K562 (cell line): ENCODE measurements at regions not wholly inside any gene's neighbourhood (a gene's known extent, or its start where the extent isn't known, plus 50 kb on each side); places are given as distances from the start of the nearest gene placed in this dataset.

Source experiments
- CTCF ChIP-seq, 3 experiments: IDR thresholded peaks in 2 of 3; conservative IDR thresholded peaks in 1 of 3; 2 replicates each; pipeline ENCODE4 v1.5.1; 2011 to 2012; ENCODE audit warnings: low read length in 3 of 3, mild to moderate bottlenecking in 3 of 3, control low read depth in 2 of 3, improper control_type of control experiment in 1 of 3, inconsistent platforms in 1 of 3, low read depth in 1 of 3, mixed read lengths in 1 of 3, moderate library complexity in 1 of 3; ENCODE audit not compliant: insufficient read depth in 2 of 3
- ELK1 ChIP-seq: sonication (generic); formaldehyde crosslinking; IDR thresholded peaks from 2 replicates; pipeline ENCODE4 v1.8.1; 2022; ENCODE audit warnings: missing genetic modification reagents
- ESRRA ChIP-seq: fragments of 450-650 bp; IDR thresholded peaks from 2 replicates; pipeline ENCODE4 v1.6.1; 2014; ENCODE audit warnings: low read depth, mild to moderate bottlenecking, moderate library complexity, borderline replicate concordance
- NFYB ChIP-seq: IDR thresholded peaks from 2 replicates; pipeline ENCODE4 v1.6.1; 2011; ENCODE audit warnings: mild to moderate bottlenecking, moderate library complexity; ENCODE audit not compliant: insufficient read length; ENCODE audit errors: extremely low read depth
- POLR2AphosphoS5 ChIP-seq: IDR thresholded peaks from 2 replicates; pipeline ENCODE4 v1.6.1; 2011; ENCODE audit warnings: mild to moderate bottlenecking, low read depth, low read length, moderate library complexity; ENCODE audit not compliant: control insufficient read depth, insufficient read depth
- TAF7 ChIP-seq: fragments of 450-650 bp; IDR thresholded peaks from 2 replicates; pipeline ENCODE4 v1.6.1; 2016; ENCODE audit warnings: missing genetic modification characterization, missing compliant biosample characterization
- ZMIZ1 ChIP-seq, 2 experiments: fragments of 150-350 bp in 1 of 2; IDR thresholded peaks; 2 replicates each; pipeline ENCODE4 v1.6.1; 2012 to 2016; ENCODE audit warnings: low read depth in 2 of 2, low read length in 2 of 2, mild to moderate bottlenecking in 1 of 2, moderate library complexity in 1 of 2
- ZNF217 ChIP-seq: sonication (generic); formaldehyde crosslinking; IDR thresholded peaks from 2 replicates; pipeline ENCODE4 v1.8.0; 2022; ENCODE audit warnings: mild to moderate bottlenecking, missing genetic modification reagents
- TF ChIP-seq, protein P1 (sequence below): sonication (generic); formaldehyde crosslinking; IDR thresholded peaks from 2 replicates; pipeline ENCODE4 v1.8.0; 2023; ENCODE audit warnings: missing genetic modification reagents, mild to moderate bottlenecking, borderline replicate concordance
- TF ChIP-seq, protein P2 (sequence below), 2 experiments: fragments of 450-650 bp in 1 of 2; sonication (generic) in 1 of 2; formaldehyde crosslinking in 1 of 2; IDR thresholded peaks in 1 of 2; conservative IDR thresholded peaks in 1 of 2; 2 replicates each; pipeline versions ENCODE4 v1.6.1 to v1.8.1; 2016 to 2023; ENCODE audit warnings: mild to moderate bottlenecking in 2 of 2, moderate library complexity in 2 of 2, inconsistent platforms in 1 of 2, missing genetic modification reagents in 1 of 2

DNA sequence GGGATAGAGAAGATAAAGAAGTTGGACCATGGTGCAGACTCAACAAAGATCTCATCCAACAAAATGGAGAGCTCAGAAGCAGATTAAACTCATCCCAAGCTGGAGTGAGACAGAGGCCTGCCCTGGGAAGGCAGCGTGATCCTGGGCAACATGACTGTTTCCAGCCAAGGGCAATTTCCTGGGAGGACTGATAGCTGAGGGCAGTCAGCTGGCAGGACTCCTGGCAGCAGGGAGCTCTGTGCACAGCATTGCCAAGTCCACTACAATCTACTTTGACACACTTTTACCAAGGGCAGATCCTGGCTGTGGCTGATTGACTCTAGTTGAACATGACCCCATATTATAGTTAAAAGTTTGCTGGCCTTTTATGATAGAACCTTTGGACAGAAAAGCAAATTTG is 357.3 kb upstream of the RASGEF1B start:
- TF ChIP-seq ZMIZ1 (IDR thresholded peaks at IDR 0.05; ENCODE audit: low read depth in 2 of 2, low read length in 2 of 2): no peak
- no peak for TF ChIP-seq TAF7 (tag)
- no peak for TF ChIP-seq POLR2AphosphoS5
- TF ChIP-seq ZNF217 (CRISPR knock-in tag): no peak
- no peak for TF ChIP-seq ESRRA
- TF ChIP-seq, protein P1, sequence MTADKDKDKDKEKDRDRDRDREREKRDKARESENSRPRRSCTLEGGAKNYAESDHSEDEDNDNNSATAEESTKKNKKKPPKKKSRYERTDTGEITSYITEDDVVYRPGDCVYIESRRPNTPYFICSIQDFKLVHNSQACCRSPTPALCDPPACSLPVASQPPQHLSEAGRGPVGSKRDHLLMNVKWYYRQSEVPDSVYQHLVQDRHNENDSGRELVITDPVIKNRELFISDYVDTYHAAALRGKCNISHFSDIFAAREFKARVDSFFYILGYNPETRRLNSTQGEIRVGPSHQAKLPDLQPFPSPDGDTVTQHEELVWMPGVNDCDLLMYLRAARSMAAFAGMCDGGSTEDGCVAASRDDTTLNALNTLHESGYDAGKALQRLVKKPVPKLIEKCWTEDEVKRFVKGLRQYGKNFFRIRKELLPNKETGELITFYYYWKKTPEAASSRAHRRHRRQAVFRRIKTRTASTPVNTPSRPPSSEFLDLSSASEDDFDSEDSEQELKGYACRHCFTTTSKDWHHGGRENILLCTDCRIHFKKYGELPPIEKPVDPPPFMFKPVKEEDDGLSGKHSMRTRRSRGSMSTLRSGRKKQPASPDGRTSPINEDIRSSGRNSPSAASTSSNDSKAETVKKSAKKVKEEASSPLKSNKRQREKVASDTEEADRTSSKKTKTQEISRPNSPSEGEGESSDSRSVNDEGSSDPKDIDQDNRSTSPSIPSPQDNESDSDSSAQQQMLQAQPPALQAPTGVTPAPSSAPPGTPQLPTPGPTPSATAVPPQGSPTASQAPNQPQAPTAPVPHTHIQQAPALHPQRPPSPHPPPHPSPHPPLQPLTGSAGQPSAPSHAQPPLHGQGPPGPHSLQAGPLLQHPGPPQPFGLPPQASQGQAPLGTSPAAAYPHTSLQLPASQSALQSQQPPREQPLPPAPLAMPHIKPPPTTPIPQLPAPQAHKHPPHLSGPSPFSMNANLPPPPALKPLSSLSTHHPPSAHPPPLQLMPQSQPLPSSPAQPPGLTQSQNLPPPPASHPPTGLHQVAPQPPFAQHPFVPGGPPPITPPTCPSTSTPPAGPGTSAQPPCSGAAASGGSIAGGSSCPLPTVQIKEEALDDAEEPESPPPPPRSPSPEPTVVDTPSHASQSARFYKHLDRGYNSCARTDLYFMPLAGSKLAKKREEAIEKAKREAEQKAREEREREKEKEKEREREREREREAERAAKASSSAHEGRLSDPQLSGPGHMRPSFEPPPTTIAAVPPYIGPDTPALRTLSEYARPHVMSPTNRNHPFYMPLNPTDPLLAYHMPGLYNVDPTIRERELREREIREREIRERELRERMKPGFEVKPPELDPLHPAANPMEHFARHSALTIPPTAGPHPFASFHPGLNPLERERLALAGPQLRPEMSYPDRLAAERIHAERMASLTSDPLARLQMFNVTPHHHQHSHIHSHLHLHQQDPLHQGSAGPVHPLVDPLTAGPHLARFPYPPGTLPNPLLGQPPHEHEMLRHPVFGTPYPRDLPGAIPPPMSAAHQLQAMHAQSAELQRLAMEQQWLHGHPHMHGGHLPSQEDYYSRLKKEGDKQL (CRISPR knock-in tag): no peak
- TF ChIP-seq CTCF (IDR thresholded peaks at IDR 0.05 in 2 of 3, conservative IDR thresholded peaks at IDR 0.05 in 1 of 3; ENCODE audit: insufficient read depth in 2 of 3, low read depth in 1 of 3, low read length in 3 of 3): no peak
- TF ChIP-seq NFYB: no peak
- TF ChIP-seq ELK1 (CRISPR knock-in tag): no peak
- TF ChIP-seq, protein P2, sequence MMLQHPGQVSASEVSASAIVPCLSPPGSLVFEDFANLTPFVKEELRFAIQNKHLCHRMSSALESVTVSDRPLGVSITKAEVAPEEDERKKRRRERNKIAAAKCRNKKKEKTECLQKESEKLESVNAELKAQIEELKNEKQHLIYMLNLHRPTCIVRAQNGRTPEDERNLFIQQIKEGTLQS (IDR thresholded peaks at IDR 0.05): no peak
- TF ChIP-seq, protein P2 (CRISPR knock-in tag; conservative IDR thresholded peaks at IDR 0.05): no peak
